HG03432 (cell line): ENCODE measurements at regions not wholly inside any gene's neighbourhood (a gene's known extent, or its start where the extent isn't known, plus 50 kb on each side); places are given as distances from the start of the nearest gene placed in this dataset.
A peak's percentile ranks its signal among the peaks of the same experiment; 100 is the strongest.

Experiments
- ATAC-seq: cut with Tn5 transposase; IDR thresholded peaks from one replicate; pipeline ENCODE4 v1.9.1; 2021; ENCODE audit warnings: mild to moderate bottlenecking, moderate library complexity; ENCODE audit not compliant: unreplicated experiment

DNA sequence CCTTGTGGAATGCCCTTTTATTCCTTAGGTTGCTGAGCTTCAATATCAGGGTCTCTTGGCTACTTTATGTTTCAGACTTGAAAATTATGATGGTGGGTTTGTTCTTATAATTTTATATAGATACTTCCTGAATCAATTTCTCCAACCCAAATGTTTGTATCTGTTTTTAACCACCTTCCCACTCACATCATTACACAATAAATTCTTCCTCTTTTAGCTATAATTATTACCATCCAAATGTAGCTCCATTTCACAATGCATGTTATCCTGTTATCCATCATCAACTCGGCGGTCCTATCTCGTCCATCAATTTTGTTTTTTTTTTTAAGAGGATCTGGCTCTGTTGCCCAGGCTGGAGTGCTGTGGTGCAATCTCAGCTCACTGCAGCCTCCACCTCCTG lies 357.6 kb upstream of the ZP4 start:
- ATAC-seq = no peak

DNA sequence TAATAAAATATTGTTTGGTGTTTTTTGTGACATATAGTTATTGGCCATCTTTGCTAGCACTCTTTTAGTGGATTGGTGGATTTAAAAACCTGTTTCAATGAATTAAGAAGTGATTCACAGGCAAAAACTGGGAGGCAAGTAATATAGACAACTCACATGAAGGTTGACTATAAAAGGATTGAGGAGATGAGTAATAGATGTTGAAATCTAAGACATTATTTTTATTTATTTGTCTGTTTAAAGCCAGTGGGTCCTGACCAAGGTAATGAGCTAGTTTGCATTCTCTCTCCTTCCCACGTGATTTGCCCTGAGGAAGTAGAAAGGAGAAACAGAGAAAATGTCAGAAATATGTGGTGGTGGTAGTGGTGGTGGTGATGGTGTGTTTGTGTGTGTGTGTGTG lies 351.5 kb upstream of the ZP4 start:
- ATAC-seq = no peak

DNA sequence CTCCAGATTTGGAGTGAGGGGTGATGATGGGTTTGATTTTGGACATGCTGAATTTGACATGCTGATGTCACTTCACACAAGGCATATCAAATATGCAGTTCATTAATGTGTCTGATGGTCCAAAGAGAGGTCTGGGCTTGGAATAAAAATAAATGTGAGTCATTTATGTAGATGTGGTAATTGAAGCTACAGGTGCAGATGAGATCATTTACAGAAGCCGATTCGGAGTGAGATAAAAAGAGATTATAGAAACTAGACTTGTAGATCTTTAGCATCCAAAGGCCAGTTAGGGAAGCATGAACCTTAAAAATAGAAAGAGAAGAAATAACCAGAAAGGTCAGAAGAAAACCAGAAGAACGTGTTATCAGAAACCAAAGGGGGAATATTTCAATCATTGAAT lies 350.9 kb upstream of the ZP4 start:
- peak; percentile 60 for ATAC-seq

DNA sequence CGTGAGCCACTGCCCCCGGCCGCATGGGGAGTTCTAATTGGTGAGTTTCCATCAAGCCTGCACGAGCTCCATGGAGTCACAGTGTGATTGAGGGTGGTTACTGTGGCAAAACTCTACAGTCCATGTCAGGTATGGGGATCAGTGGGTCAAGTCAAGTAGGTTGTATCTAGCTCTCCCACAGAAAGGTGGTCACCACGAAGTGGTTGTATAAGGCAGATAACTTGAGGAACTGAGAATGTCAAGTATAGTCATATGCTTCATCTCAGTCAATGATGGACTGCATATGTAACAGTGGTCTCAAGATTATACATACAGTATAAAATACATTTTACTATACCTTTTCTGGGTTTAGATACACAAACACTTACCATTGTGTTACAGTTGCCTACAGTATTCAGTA lies 348.6 kb upstream of the ZP4 start:
- ATAC-seq = no peak

DNA sequence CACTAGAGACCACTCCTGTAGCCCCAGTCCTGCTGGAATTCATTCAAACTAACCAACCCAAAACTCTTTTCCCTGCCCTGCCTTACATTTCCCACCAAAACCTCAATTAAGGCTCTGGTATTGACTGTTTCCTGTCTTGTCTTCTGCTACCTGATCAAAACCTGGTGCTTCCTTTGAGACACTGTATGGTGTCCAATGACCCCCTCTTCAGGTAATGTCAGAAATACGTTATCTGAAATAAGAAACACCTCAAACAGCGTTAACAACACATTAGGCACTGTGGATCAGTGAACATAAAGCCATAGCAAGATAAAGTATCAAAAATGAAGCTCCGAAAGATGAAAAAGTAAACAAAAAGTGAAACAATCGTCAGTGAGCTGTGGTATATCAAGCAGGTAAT lies 343.2 kb upstream of the ZP4 start:
- peak; percentile 44 for ATAC-seq

DNA sequence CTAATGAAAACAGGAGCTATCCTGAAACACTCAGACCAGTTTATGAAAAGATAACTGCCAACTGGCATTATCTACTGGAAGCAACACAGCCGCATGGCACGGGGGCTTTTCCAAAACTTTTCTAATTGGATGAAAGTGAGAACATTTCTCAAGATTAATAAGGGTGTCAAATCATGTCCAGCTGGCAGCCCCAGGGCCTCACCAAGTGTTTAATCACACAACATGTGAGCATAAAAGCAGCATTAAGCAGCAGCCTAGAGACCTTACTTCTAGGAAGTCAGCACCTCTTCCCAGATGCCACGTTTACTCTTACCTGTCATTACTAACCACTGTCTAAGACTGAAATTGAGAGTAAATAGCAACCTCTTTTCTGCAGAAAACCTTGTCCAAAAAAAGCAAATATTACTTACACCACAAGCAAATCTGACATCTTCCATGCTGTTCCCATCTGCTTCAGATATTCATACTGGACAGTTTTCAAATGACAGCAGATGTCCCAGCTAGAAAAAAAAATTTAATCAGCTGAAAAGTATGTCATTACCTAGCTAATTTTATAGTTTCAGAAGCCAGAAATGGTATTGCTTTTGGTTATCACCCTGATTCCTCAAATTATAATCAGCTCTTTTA lies 341.5 kb upstream of the ZP4 start:
- ATAC-seq = no peak

DNA sequence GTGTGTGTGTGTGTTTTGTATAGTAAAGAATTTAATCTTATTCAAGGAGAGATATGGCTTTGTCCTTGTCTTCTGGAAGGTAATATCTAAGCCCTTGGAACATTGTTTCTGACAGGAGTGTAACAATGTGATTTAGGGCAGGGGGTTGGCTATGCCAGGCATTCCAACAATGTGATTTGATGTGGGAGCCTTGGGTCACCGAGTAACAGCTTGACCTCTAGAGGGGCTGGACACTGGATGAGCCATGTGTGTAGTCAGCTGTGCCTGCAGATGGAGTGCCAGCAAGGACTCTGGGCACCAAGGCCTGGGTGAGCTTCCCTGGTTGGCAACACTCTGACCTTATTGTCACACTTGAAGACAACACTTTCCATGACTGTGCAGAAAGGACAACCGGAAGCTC lies 336.1 kb upstream of the ZP4 start:
- ATAC-seq = no peak

DNA sequence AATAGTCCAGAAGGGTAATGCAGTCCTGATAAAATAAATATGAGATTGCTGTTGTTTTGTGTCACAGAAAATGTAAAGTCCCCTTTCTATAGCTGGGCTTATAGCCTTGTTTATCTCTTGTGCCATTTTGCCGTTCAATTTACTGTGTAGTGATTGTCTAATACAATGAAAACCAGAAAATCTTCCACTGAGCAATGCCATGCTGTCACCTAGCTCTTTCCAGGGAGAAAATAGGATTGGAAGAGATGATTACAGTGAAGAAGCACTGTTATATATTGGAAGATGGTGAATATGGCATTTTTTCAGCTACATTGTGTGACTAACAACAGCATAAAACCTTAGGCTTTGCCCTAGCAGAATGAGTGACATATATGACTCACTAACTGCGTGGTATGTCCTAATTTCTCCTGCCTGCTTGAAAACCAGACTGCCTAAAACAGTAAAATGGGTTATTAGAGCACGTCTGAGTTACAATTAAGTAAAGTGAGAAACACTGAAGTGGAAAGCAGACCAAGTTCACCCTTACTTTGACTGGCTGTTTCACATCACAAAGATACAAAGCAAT lies 332.4 kb upstream of the ZP4 start:
- peak; percentile 57 for ATAC-seq

DNA sequence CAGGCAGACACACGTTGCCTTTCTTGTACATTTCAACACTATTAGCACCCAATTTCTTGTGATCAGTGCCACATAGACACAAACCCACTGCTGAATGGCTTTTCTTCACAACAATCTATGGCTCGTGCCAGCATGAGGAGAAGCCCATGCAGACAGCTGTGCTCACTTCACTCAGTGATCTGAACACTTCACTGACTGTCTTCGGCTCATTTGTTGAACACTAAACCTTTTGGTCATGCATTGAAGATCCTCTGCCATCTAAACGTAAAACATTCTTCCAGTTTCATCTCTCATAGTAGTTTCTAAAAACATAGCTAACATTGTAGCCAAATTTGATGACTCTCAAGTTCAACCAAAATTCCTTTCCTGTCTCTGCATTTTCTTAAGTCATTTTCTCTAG lies 331.0 kb upstream of the ZP4 start:
- ATAC-seq = peak; percentile 52

DNA sequence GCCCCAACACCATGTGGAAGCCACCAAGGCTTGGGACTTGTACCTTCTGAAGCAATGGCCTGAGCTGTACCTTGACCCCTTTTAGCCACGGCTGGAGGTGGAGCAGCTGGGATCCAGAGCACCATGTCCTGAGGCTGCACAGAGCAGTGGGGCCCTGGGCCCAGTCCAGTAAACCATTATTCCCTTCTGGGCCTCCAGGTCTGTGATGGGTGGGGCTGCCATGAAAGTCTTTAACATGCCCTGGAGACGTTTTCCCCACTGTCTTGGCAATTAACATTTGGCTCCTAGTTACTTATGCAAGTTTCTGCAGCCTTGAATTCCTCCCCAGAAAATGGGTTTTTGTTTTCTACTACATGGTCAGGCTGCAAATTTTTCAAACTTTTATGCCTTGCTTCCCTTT lies 323.7 kb upstream of the ZP4 start:
- ATAC-seq = no peak

DNA sequence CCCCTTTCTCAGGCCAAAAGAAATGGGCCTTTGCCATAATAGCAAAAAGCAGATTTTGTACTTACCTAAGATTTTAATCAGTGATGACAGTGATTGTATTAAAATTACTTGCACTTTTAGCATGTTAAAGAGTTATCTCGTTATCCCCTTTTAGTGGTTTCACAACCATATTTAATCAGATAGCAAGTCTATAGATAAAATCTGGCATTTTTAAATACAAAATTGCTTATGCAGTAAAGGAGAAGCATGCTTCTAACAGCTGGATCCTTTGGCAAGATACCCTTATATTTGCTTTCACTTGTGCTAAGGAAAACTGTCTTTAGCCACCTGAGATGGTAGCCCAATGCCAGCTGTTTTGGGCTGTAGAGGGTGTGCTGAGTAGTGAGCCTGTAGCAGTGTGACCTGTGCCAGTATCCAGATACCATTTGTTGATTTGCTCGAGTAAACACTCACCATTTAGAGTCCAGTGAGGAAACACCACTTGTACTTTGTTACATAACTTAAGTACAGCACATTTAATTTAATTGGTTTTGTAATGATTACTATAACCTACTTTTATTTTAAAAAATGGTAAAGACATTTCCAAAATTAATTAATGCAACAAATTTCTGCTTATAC lies 314.4 kb upstream of the ZP4 start:
- no peak for ATAC-seq

DNA sequence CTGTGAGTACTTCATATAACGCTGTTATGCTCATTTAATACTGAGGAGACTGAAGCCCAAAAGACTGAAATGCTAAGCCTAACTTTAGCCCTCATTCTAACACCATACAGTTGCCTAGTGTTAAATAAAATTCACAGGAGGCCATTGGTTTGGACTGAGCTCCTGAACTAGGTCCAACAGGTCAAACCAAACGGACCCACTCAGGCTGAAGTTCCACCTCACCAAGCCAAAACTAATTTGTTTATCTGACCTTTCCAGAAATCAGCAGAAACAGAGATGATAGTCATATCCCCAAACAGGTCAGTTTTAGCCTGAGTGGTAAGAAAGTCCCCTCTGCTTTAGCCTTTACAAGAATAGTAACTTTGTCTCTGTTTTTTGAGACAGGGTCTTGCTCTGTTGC lies 311.3 kb upstream of the ZP4 start:
- no peak for ATAC-seq

DNA sequence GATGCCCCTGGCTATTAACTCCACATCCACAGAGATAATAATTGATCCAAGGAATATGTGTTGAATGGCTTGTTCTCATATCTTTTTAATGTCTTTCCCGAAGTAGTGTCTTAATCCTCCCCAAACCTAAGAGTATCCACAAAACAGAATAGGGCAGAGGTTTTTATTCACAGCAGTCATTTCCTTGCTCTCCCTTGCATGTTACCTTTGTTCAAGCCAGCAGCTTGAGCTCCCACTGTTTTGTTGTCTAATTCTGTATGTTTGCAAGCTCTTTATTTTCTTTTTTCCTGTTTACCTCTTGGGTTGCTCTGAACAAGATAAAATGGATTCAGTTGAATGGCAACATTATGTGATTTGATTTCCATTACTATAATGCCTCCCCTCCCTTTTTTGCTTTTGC lies 308.6 kb upstream of the ZP4 start:
- ATAC-seq = no peak

DNA sequence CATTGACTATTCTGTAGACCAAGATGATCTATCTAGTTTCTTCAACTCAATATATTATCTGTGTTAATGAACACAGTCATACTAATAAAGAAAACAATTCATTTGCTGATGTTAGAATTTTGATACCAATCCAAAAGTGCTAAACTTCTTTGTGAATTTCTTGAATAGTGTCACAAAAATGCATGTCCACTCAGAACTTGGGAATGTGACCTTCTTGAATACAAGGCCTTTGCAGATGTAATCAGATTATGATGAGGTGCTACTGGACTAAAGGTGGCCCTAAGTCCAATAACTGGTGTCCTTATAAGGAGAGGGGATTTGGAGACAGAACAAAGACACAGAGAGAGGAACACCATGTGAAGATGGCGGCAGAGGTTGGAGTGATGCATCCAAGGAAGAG lies 305.8 kb upstream of the ZP4 start:
- ATAC-seq = no peak

DNA sequence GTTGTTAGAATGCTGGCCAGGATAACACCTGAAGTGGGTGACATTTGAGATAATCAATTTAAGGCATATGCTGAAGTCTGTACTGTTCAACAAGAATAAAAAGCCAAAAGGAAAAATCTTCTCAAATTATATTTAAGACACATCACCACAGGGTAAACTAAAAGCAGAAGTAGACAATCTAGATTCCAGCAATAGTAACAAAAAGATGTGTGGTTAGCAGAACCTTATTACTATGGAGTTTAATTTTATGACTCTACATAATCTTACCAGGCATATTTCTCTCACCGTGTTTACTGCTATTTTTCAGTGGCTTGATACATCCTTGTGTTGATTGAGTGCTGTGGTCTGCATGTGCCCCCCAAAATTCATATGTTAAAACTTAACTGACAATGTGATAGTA lies 300.4 kb upstream of the ZP4 start:
- no peak for ATAC-seq

DNA sequence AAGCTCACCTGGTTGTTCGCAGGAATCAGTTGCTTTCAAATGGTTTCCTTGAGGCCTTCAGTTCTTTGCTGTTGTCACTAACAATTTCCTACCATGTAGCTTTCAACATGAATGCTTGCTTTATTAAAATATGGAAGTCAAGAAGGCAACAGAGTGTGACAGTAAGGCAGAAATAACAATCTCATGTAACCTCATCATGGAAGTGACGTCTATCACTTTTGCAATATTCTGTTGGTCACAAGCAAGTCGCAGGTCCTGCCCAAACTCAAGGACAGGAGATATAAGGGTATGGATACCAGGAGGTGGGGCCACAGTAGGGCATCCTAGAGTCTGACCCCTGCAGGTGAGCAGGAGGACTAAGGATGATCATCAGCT lies 296.8 kb upstream of the ZP4 start:
- no peak for ATAC-seq

DNA sequence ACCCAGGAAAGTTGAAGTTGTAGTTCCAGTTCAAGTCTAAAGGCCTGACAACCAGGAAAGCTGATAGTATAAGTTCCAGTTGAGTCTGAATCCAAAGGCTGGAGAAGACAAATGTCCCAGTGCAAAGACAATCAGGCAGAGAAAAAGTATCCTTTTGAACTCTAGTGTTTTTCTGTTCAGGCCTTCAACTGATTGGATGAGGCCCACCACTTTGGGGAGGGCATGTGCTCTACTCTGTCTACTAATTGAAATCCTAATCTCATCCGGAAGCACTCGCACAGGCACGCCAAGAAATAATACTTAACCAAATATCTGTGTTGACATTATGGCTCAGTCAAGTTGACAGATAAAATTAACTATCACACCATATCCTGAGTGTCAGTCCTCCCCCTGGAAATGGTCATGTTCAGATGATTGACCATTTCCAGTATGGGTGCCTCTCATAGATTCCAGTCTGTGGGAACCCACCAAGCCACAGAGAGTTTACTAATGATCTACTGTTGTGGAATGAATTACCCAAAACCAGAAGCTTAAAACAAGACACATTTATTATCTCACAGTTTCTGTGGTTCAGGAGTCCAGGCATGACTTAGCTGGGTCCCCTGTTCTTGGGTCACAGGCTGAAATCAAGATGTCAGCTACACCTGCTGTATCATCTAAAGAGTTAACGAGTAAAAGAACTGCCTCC lies 296.3 kb upstream of the ZP4 start:
- no peak for ATAC-seq

DNA sequence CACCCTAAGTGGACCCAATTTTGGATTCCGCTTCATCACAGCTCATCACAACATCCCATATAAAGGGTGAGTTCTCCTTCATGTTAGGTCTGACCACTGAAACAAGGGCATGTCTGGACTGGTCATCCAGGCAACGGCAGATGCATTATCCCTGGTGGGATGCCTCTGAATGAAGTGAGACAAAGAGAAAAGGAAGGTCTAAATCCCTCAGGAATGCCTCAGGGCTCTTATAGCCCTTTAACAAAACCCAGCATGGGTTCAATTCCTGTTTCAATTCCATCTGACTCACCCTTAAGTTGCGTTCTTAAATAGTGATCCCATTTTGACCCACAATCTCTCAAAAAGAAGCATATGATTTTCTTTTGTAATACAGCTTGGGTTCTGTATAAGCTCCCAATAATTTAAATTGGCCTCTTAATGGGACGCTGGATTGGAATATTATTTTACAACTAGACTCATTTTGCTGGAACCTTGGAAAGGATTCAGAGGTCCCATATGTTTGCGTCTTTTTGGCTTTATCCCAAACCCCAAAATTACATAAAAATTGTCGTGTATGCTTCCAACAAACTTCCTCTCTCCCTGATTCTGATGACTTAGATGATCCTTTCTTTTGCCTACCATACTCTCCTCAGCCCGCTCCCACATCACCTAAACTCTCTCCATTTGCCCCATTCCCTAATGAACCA lies 287.4 kb upstream of the ZP4 start:
- no peak for ATAC-seq

DNA sequence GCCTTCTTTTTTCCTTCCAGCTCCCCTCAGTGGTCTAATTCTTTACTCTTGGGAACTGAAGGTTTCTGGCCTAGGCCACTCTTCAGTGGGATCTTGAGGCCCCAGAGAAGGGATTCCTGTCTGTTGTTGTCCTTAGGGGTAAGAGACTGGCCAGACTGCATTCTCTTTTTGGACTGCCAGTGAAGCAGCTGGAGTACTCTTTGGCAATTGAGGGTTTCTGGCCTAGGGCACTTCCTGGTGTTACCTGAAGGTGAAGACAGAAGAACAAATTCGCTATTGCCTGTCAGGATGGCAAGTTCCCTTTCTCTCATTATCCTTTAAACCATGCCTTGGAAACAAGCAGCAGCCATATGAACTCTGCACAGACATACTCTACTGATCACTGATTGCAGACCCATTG lies 286.6 kb upstream of the ZP4 start:
- ATAC-seq = no peak

DNA sequence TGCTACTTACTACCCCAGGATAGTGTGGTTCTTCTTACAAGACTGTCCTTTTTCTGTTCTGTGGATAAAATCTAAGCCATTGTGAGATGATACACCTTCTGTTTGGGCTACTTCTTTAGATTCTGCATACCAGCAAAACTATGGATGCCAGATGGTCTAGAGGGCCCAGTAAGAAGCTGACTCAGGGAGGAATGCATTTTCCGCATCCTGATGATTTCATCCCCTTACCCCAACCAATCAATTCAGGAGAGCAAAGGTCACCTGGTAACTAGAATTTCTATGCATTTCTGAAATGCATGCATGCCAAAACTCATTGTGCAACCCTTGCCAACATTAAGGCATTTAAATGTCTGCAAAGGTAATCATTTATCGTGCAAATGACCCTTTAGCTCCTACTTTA lies 285.7 kb upstream of the ZP4 start:
- ATAC-seq = no peak

DNA sequence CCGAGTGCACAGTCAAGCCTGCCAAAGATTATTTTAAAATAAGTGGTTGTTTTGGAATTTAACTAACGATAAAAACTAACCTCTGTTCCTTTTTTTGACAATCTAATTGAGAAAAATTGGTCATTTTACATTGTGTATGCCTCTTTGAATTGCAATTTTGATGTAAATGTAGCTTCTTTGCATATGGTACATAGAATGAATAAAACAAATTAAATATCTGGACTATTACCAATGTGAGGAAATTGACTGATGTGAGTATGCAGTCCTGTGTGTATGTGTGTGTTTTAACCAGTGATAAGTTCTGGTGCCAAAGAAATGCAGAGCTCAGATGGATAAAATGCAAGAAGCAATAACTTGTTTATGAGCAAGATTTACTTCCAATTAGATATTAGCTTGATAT lies 281.3 kb upstream of the ZP4 start:
- no peak for ATAC-seq

DNA sequence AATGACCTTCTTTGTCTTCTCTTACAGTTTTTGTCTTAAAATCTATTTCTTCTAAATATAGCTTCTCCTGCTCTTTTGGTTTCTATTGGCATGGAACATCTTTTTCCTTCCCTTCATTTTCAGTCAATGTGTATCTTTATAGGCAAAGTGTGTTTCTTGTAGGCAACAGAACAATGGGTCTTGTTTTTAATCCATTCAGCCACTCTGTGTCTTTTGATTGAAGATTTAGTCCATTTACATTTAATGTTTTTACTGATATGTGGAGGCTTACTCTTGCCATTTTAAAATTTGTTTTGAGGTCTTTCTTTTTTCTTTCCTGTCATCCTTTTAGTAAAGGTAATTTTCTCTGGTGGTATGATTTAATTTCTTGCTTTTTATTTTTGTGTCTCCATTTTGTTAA lies 271.2 kb upstream of the ZP4 start:
- ATAC-seq = no peak
